Choroid plexus epithelial cell (primary cell): ENCODE measurements at regions not wholly inside any gene's neighbourhood (a gene's known extent, or its start where the extent isn't known, plus 50 kb on each side); places are given as distances from the start of the nearest gene placed in this dataset.

ENCODE experiments used
- DNase-seq: peaks from one replicate; pipeline ENCODE4 v3.0.0-alpha.2; 2010; ENCODE audit warnings: low read depth
- H3K4me3 ChIP-seq: 2 replicates; pipeline ENCODE4 v1.5.1; 2011; ENCODE audit warnings: low read depth, mild to moderate bottlenecking, control low read depth, low read length, moderate library complexity
- CTCF ChIP-seq: conservative IDR thresholded peaks from 2 replicates; pipeline ENCODE4 v1.5.1; 2011; ENCODE audit warnings: low read depth, mild to moderate bottlenecking, control low read depth, inconsistent platforms, low read length, moderate library complexity

DNA sequence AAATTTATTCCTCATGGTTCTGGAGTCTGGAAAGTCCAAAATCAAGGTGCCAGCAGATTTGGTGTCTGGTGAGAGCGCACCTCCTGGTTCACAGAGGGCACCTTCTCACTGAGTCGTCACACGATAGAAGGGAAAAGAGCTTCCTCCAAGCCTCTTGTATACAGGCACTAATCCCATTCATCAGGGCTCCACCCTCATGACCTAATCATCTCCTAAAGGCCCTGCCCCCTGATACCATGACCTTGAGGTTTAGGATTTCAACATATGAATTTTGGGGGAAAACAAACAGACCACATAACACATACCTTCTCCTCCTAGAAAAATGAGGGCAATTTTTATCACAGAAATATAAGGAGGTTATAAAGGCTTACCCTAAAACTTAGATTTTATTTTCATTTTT is 88.0 kb upstream of the NFIA start:
- H3K4me3 ChIP-seq: no peak overlapping the region
- no peak for DNase-seq
- TF ChIP-seq CTCF: no peak

DNA sequence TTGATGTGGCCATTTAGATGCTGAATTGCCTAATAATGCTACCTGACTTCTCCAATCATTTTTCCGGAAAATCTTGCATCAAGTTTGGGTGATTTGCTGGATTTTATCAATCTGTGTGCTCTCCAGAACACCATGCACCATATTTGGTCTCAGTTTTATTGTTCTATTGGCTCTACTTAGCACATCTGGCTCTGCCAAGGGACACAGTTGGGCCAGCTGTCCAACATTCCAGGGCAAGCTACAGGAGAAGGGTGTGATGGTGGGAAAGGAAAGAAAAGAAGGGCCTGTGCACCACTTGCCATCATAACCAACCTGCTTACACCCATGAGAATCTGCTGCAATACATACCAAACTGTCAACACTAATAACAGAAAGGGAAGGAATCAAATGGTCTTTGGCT is 90.2 kb upstream of the NFIA start:
- H3K4me3 ChIP-seq: no peak overlapping the region
- no peak for DNase-seq
- TF ChIP-seq CTCF: no peak

DNA sequence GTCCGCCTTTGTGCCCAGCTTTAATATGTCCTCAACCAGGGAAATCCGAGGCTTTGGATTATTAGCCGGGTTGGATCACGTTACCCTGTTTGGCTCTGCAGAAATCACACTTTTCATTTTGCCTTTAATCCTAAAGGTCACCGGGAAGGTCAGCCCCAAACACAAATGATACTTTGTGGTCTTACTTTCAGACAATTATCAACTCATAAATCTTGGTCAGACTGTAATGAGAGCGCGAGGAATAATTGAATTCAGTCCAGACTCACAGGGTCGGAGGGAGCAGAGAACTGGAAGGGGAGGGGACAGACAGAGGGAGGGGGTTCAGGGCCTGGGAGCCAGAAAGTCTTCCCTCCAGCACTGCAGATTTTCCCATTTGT is 91.7 kb upstream of the NFIA start:
- no peak overlapping the region for H3K4me3 ChIP-seq
- DNase-seq: no peak
- no peak for TF ChIP-seq CTCF

- no peak overlapping the region for H3K4me3 ChIP-seq
- DNase-seq: peak; percentile 75
- TF ChIP-seq CTCF: no peak
Observed at GRCh38 chr1:60989749-60990713, 92.3 kb upstream of the NFIA start.

DNA sequence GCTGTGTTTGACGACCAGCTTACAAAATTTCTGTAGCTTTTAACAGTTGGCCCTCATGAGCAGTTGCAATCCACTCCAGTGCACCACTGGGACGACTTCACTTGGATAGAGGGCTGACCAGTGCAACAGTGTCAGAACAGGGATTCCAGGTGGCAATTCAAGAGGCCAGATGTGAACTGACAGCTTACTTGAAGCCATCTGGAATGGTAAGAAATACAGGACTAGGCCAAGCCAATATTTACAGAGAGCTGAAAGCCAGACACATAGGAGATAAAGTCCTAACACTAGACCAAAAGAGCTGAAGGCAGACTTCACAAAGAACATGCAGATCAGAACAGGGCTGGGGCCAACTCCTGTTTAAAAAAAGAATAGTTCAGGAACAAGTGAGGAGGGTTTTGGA is 93.5 kb upstream of the NFIA start:
- H3K4me3 ChIP-seq: no peak overlapping the region
- no peak for TF ChIP-seq CTCF
- no peak for DNase-seq

DNA sequence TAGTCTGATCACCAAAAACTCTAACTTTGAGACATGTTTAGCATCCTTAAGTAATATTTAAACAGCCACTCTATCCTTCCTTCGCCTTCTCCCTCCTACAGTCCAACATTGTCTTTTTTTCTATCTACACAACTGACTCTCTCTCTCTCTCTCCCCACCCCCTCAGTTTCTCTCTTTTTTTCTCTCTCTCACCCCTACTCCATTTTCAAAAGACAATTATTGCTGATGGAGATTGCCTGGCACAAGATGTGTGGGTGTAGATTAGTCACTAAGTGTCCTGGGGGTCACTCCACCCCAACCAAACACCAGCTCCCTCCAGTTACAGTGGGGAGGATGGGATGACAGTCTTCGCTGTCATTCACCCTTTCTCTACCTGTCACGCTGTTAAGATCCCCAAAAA is 94.5 kb upstream of the NFIA start:
- no peak overlapping the region for H3K4me3 ChIP-seq
- TF ChIP-seq CTCF: no peak
- no peak for DNase-seq
